Activated CD8-positive, alpha-beta T cell treated with anti-CD3 and anti-CD28 coated beads for 36 hours (primary cell): ENCODE measurements at regions not wholly inside any gene's neighbourhood (a gene's known extent, or its start where the extent isn't known, plus 50 kb on each side); places are given as distances from the start of the nearest gene placed in this dataset.
"Not testable (repeated sequence)": the region's sequence is repeated elsewhere in the genome, so short reads cannot be mapped to it uniquely, and the experiment has no call there.

ENCODE experiments used
- ATAC-seq: fragments of 200-7000 bp; cut with Tn5 transposase; one replicate; pipeline ENCODE4 v1.10.0; 2021; ENCODE audit warnings: mild to moderate bottlenecking, moderate library complexity
- CTCF ChIA-PET: fragments of 350-600 bp; sonication (Branson Sonifier 250); formaldehyde crosslinking; loops from one replicate; lab custom pipeline; 2021; ENCODE audit warnings: antibody characterized with exemption; lab: Charles Lee
- POLR2A ChIA-PET: fragments of 350-600 bp; sonication (Branson Sonifier 250); formaldehyde crosslinking; loops from one replicate; lab custom pipeline; 2021; ENCODE audit warnings: antibody characterized with exemption; lab: Charles Lee
- DNase-seq: peaks from one replicate; pipeline ENCODE4 v3.0.0-alpha.2; 2020
- H3K27ac Mint-ChIP-seq: one replicate; pipeline ENCODE4 v1.8.0; 2021; ENCODE audit warnings: mild to moderate bottlenecking, mixed read lengths
- H3K27me3 Mint-ChIP-seq: one replicate; pipeline ENCODE4 v1.8.0; 2021; ENCODE audit warnings: mixed read lengths
- H3K36me3 Mint-ChIP-seq: one replicate; pipeline ENCODE4 v1.8.0; 2021; ENCODE audit warnings: low read depth, mixed read lengths
- H3K4me1 Mint-ChIP-seq: one replicate; pipeline ENCODE4 v1.8.0; 2021; ENCODE audit warnings: low read depth, mixed read lengths
- H3K4me3 Mint-ChIP-seq: one replicate; pipeline ENCODE4 v1.8.0; 2021; ENCODE audit warnings: mild to moderate bottlenecking, moderate library complexity, mixed read lengths
- H3K9me3 Mint-ChIP-seq: one replicate; pipeline ENCODE4 v1.8.0; 2021; ENCODE audit warnings: mixed read lengths
- intact Hi-C: fragments of 100-400 bp; cut with micrococcal nuclease; formaldehyde crosslinking; loops from one replicate; pipeline ENCODE4 v1.10.0; 2022
- TF ChIP-seq, protein P1 (sequence below): fragments of 200-600 bp; IDR thresholded peaks from one replicate; pipeline ENCODE4 v1.8.0; 2022; ENCODE audit warnings: antibody characterized with exemption, mild to moderate bottlenecking

GRCh38 chr5:158499892-158500418 is 599.8 kb downstream of the EBF1 start:
- Mint-ChIP-seq H3K27me3 (no peaks in the 10 kb centered on the region), H3K9me3 (peaks cover under 1% of the 10 kb centered on the region), H3K36me3 (no peaks in the 10 kb centered on the region), H3K4me3 (no peak overlapping the region), H3K4me1 (no peaks in the 10 kb centered on the region), H3K27ac (no peak overlapping the region)
- no peak for DNase-seq
- TF ChIP-seq, protein P1, sequence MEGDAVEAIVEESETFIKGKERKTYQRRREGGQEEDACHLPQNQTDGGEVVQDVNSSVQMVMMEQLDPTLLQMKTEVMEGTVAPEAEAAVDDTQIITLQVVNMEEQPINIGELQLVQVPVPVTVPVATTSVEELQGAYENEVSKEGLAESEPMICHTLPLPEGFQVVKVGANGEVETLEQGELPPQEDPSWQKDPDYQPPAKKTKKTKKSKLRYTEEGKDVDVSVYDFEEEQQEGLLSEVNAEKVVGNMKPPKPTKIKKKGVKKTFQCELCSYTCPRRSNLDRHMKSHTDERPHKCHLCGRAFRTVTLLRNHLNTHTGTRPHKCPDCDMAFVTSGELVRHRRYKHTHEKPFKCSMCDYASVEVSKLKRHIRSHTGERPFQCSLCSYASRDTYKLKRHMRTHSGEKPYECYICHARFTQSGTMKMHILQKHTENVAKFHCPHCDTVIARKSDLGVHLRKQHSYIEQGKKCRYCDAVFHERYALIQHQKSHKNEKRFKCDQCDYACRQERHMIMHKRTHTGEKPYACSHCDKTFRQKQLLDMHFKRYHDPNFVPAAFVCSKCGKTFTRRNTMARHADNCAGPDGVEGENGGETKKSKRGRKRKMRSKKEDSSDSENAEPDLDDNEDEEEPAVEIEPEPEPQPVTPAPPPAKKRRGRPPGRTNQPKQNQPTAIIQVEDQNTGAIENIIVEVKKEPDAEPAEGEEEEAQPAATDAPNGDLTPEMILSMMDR, result no peak
- ChIA-PET CTCF (no interaction called here), POLR2A (interaction anchor here (0.6 kb wide), 1 partner anchor 138 kb away, joined by 3 read pairs; no protein-coding TSS in a partner anchor)
- intact Hi-C loops, result no loop called here
- no peak for ATAC-seq

DNA sequence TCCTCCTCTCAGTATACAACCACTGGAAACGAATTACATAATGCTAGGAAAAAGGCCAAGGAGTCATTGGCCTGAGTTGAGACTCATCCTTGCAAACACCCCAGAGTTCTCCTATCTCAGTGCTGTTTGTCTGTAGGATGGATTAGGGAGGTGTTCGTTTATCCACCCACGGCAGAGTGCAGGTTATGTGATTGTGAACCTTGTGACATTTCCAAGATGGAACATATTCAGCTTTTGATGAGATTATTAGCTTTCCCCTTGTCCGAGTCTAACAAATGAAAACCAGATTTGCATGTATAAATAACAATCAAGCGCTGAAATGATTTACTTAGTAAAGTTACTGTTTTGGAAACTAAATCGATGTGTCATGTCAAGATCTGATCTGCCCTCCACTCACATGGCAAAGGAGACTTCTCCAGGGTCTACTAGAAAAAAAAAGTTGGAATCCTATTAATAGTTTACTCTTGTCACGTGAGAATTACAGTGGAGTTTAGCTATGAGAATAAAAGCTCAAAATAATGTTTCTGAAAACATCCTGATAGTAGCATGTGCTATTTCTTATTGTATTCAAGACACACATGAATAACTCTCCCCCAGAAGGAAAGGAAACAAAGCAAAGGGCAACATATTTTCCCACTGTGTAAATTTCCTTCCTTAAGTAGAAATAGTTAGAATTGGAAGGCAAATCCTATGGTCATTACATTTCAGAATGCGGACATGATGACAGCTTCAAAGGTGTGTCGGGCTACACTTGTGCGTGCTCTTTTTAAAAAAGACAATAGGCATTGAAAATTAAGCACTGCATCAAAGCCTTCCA is 600.4 kb downstream of the EBF1 start:
- no peak for ATAC-seq
- Mint-ChIP-seq H3K27ac (no peak overlapping the region), H3K4me3 (no peak overlapping the region), H3K9me3 (peaks cover 2% of the 10 kb centered on the region), H3K27me3 (no peaks in the 10 kb centered on the region), H3K4me1 (no peaks in the 10 kb centered on the region), H3K36me3 (no peaks in the 10 kb centered on the region)
- ChIA-PET CTCF (no interaction called here), POLR2A (no interaction called here)
- intact Hi-C loops, result no loop called here
- TF ChIP-seq, protein P1, result no peak
- DNase-seq, result no peak

DNA sequence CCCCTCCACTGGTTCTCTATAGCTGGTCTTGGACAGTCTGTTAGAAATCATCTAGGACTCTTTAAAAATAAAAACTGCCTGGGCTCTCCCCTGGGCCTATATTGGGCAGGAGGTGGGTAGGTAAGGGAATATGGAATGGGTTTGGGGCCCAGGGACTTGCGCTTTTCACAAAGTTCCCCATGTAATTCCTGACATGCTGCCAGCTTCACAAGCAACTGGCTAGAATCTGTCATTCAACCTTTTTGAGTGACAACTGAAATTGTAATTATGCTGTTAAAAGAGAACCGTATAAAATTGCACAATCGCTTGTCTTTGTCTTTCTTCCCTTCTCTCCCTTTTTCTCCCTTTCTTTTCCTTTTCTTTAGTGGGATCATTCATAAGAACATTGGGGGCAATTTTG is 603.1 kb downstream of the EBF1 start:
- no peak for DNase-seq
- Mint-ChIP-seq H3K4me1 (no peaks in the 10 kb centered on the region), H3K36me3 (no peaks in the 10 kb centered on the region), H3K4me3 (no peak overlapping the region), H3K27ac (no peak overlapping the region), H3K27me3 (no peaks in the 10 kb centered on the region), H3K9me3 (peaks cover 2% of the 10 kb centered on the region)
- ATAC-seq, result no peak
- TF ChIP-seq, protein P1, result no peak
- CTCF ChIA-PET, result no interaction called here
- intact Hi-C loops, result no loop called here
- POLR2A ChIA-PET, result no interaction called here

- POLR2A ChIA-PET, result no interaction called here
- no peak for DNase-seq
- peaks cover 2% of the 10 kb centered on the region for H3K9me3 Mint-ChIP-seq
Measured at GRCh38 chr5:158494541-158494940, 605.2 kb downstream of the EBF1 start.

GRCh38 chr5:158494044-158494443 is 605.7 kb downstream of the EBF1 start:
- intact Hi-C loops, H3K36me3 Mint-ChIP-seq, H3K27ac Mint-ChIP-seq, H3K27me3 Mint-ChIP-seq, ATAC-seq, CTCF ChIA-PET, H3K4me3 Mint-ChIP-seq, POLR2A ChIA-PET, H3K4me1 Mint-ChIP-seq, DNase-seq, H3K9me3 Mint-ChIP-seq: not testable (repeated sequence)

More at GRCh38 chr5:158494541-158494940, 605.2 kb downstream of the EBF1 start:
- Mint-ChIP-seq H3K4me3 (no peak overlapping the region), H3K27ac (no peak overlapping the region), H3K27me3 (no peaks in the 10 kb centered on the region), H3K4me1 (no peaks in the 10 kb centered on the region), H3K36me3 (no peaks in the 10 kb centered on the region)
- no peak for ATAC-seq
- intact Hi-C loops, result no loop called here
- CTCF ChIA-PET, result no interaction called here
- TF ChIP-seq, protein P1, result no peak
